ENCODE measurements at regions not wholly inside any gene's neighbourhood (a gene's known extent, or its start where the extent isn't known, plus 50 kb on each side); places are given as distances from the start of the nearest gene placed in this dataset.
"Not testable (repeated sequence)": the region's sequence is repeated elsewhere in the genome, so short reads cannot be mapped to it uniquely, and the experiment has no call there.

GRCh38 chr11:71723991-71724390 is 109.0 kb upstream of the DEFB108B start:
- not testable (repeated sequence) for DNase-seq

GRCh38 chr11:71730748-71731147 is 102.3 kb upstream of the DEFB108B start:
- DNase-seq, result not testable (repeated sequence)

- DNase-seq, result not testable (repeated sequence)
Measured at GRCh38 chr11:71734368-71734767, 98.6 kb upstream of the DEFB108B start.

- DNase-seq, result not testable (repeated sequence)
Measured at GRCh38 chr11:71738317-71738716, 94.7 kb upstream of the DEFB108B start.

DNA sequence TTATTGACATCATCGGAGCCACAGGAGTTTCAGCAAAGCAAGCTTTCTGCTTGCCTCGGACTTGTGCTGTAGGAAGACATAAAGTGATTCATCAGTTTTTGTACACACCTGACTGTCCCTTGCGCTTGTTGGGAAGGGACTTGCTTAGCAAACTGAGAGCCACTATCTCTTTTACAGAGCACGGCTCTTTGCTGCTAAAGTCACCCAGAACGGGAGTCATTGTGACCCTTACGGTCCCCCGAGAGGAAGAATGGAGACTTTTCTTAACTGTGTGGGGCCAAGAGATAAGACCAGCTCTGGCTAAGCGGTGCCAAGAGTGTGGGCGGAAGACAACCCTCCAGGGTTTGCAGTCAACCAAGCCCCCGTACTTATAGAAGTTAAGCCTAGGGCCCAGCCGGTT is 89.6 kb upstream of the DEFB108B start:
- DNase-seq, result not testable (repeated sequence)

DNA sequence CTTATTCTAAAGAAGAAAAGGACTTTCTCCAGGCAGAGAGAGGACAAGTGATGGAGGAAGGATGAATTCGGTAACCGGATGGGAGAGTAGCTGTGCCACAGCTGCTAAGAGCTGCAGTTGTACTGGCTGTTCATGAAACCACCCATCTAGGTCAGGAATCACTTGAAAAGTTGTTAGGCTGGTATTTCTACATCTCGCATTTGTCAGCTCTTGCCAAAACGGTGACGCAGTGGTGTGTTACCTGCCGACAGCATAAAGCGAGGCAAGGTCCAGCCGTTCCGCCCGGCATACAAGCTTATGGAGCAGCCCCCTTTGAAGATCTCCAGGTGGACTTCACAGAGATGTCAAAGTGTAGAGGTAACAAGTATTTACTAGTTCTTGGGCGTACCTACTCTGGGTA is 87.3 kb upstream of the DEFB108B start:
- DNase-seq, result not testable (repeated sequence)

GRCh38 chr11:71746263-71746662 is 86.7 kb upstream of the DEFB108B start:
- not testable (repeated sequence) for DNase-seq

GRCh38 chr11:71748965-71749620 is 83.9 kb upstream of the DEFB108B start:
- DNase-seq, result not testable (repeated sequence)

DNA sequence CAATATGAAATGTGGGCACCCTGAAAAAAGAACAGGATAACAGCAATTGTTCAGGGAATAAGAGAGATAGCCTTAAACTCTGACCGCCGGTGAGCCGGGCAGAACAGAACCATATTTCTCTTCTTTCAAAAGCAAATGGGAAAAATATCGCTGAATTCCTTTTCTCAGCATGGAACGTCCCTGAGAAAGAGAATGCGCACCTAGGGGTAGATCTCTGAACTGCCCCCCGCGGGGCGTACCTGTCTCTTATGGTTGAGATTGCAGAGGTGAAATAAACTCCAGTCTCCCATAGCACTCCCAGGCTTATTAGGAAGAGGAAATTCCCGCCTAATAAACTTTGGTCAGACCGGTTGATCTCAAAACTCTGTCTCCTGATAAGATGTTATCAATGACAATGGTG is 82.1 kb upstream of the DEFB108B start:
- not testable (repeated sequence) for DNase-seq

GRCh38 chr11:71764695-71765491 is 68.1 kb upstream of the DEFB108B start:
- not testable (repeated sequence) for DNase-seq

DNA sequence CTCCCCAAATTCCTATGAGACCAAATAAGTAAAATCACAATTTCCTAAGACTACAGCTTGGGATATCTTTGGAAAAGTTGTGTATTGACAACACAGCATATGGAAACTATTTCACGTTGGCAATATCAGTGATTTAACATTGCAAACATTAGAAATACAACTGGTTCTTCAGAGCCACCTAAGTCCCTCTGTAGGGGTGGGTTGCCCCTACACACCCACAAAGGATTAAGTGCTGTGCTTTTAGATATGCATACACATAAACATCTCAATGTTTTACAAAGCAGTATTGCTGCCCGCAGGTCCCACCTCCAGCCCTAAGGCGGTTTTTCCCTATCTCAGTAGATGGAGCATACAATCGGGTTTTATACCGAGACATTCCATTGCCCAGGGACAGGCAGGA is 66.0 kb upstream of the DEFB108B start:
- not testable (repeated sequence) for DNase-seq

DNA sequence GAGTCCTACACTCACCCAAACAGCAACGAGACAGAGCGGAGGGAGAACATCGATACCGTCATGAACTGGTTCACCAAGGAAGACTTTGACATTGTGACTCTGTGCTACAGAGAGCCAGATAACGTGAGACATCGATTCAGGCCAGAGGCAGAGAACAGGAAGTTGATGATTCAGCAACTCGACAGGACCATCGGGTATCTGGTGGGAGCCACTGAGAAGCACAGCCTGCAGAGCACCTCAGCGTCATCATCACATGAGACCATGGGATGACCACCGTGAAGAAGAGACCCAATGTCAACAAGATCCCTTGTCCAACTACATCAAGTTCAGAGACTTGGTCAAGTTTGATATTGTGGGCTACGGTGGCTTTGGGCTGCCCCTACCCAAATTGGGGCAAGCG is 60.8 kb upstream of the DEFB108B start:
- DNase-seq, result not testable (repeated sequence)

DNA sequence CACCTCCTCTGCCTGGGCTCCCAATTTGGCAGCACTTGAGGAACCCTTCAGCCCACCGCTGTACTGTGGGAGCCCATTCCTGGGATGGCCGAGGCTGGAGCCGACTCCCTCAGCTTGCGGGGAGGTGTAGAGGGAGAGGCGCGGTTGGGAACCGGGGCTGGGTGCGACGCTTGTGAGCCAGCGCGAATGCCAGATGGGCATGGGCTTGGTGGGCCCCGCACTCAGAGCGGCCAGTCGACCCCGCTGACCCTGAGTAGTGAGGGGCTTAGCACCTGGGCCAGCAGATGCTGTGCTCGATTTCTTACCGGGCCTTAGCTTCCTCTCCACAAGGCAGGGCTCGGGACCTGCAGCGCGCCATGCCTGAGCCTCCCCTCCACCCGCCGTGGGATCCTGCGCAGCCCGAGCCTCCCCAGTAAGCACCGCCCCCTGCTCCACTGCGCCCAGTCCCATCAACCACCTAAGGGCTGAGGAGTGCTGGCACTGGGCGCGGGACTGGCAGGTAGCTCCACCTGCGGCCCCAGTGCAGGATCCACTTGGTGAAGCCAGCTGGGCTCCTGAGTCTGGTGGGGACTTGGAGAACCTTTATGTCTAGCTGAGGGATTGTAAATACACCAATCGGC is 58.3 kb upstream of the DEFB108B start:
- DNase-seq, result no peak

GRCh38 chr11:71780116-71780515 is 52.9 kb upstream of the DEFB108B start:
- DNase-seq, result not testable (repeated sequence)

DNA sequence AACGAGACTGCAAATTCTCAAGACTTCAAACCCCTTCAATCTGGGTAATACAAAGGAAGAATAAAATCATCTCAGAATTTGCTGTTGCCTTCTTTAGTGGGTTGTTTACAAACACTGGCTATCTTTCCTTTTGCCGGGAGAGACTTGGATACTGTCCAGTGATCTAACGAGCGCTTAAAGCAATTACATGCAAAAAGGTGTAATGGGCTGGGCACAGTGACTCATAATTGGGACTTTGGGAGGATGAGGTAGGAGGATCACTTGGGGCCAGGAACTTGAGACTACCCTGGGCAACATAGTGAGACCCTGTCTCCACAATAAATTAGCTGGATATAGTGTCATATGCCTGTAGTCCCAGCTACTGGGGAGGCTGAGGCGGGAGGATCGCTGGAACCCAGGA is 52.2 kb upstream of the DEFB108B start:
- not testable (repeated sequence) for DNase-seq

DNA sequence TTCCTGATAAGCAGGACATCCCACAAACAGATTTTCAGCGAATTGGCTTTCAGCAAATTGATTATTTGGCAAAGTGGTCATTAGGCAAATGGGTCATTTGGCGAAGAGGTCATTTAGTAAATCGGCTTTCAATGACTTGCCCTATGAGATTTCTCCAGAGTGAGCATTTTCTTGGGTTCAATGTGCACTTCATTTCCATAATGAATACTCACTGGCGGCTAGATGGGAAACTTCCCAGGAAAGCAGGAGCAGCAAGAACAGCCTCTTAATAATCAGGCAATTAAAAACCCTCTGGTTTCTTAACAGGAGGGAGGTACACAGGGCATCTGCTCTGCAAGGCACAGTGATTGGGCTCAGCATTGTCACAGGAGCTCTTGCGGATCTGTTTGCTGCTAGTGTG is 51.5 kb upstream of the DEFB108B start:
- DNase-seq, result not testable (repeated sequence)

DNA sequence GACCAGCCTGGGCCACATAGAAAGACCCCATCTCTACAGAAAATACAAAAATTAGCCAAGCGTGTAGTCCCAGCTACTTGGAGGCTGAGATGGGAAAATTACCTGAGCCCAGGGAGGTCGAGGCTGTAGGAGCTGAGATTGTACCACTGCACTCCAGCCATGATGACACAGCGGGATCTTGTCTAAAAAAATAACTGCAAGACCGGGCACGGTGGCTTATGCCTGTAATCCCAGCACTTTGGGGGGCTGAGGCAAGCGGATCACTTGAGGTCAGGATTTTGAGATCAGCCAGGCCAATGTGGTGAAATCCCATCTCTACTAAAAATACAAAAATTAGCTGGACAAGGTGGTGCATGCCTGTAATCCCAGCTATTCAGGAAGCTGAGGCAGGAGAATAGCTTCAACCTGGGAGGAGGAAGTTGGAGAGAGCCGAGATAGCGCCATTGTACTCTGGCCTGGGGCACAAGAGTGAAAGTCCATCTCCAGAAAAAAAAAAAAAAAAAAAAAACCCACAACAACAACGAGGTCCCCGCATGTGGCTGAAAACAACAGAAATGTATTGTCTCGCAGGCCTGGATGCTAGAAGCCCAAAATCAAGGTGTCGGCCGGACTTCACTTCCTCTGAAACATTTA is 50.7 kb upstream of the DEFB108B start:
- not testable (repeated sequence) for DNase-seq

GRCh38 chr11:71783191-71783590 is 49.8 kb upstream of the DEFB108B start:
- not testable (repeated sequence) for DNase-seq

Measured in SW 1271 (cell line).